CD14-positive monocyte (primary cell): ENCODE measurements at regions not wholly inside any gene's neighbourhood (a gene's known extent, or its start where the extent isn't known, plus 50 kb on each side); places are given as distances from the start of the nearest gene placed in this dataset.

ENCODE experiments used
- DNase-seq, 3 donors: peaks; one replicate each; pipeline ENCODE4 v3.0.0-alpha.2; 2011 to 2022
- H2AFZ ChIP-seq: 2 replicates; pipeline ENCODE4 v1.6.0; 2012; ENCODE audit warnings: mild to moderate bottlenecking, low read depth, low read length, inconsistent platforms; ENCODE audit not compliant: insufficient read depth, poor library complexity, severe bottlenecking
- H3K27ac ChIP-seq, 2 donors: 1 replicate in 1 of 2; 2 replicates in 1 of 2; pipeline ENCODE4 v1.5.1; 2012 to 2013; ENCODE audit warnings: low read length in 2 of 2, control low read depth in 1 of 2, inconsistent platforms in 1 of 2, low read depth in 1 of 2, mild to moderate bottlenecking in 1 of 2
- H3K27me3 ChIP-seq, 2 donors: one replicate each; pipeline versions ENCODE4 v1.6.0 to v1.6.1; 2011 to 2013; ENCODE audit warnings: low read length in 2 of 2; ENCODE audit not compliant: control insufficient read depth in 2 of 2, insufficient read depth in 2 of 2
- H3K36me3 ChIP-seq, 2 donors: replicated peaks in 1 of 2; 1 replicate in 1 of 2; 2 replicates in 1 of 2; pipeline versions ENCODE4 v1.5.1 to v1.6.1; 2012 to 2013; ENCODE audit warnings: low read length in 2 of 2, control low read depth in 1 of 2, inconsistent platforms in 1 of 2, mild to moderate bottlenecking in 1 of 2; ENCODE audit not compliant: insufficient read depth in 2 of 2, control insufficient read depth in 1 of 2
- H3K4me1 ChIP-seq, 2 donors: 1 replicate in 1 of 2; 2 replicates in 1 of 2; pipeline versions ENCODE4 v1.5.1 to v1.6.1; 2012 to 2013; ENCODE audit warnings: low read length in 2 of 2, control low read depth in 1 of 2, inconsistent platforms in 1 of 2, mild to moderate bottlenecking in 1 of 2, moderate library complexity in 1 of 2; ENCODE audit not compliant: insufficient read depth in 2 of 2, control insufficient read depth in 1 of 2
- H3K4me2 ChIP-seq: replicated peaks from 2 replicates; pipeline ENCODE3; 2012; ENCODE audit warnings: low read length, moderate library complexity, mild to moderate bottlenecking; ENCODE audit not compliant: poor library complexity, severe bottlenecking; ENCODE audit errors: extremely low read depth
- H3K4me3 ChIP-seq, 3 experiments: fragments of 200-600 bp in 1 of 3; sonication (generic) in 1 of 3; replicated peaks in 1 of 3; 1 replicate in 2 of 3; 2 replicates in 1 of 3; pipeline ENCODE4 v1.5.1; 2011 to 2013; ENCODE audit warnings: low read length in 3 of 3, mild to moderate bottlenecking in 3 of 3, control low read depth in 2 of 3, low read depth in 2 of 3, inconsistent platforms in 1 of 3, moderate library complexity in 1 of 3
- H3K79me2 ChIP-seq: 2 replicates; pipeline ENCODE4 v1.6.0; 2012; ENCODE audit warnings: mild to moderate bottlenecking, control low read depth, inconsistent platforms, low read length, moderate library complexity; ENCODE audit not compliant: insufficient read depth
- H3K9ac ChIP-seq: 2 replicates; pipeline ENCODE4 v1.6.0; 2017; ENCODE audit warnings: low read length, mild to moderate bottlenecking; ENCODE audit not compliant: insufficient read depth, poor library complexity, severe bottlenecking
- H3K9me3 ChIP-seq, 2 donors: replicated peaks in 1 of 2; 1 replicate in 1 of 2; 2 replicates in 1 of 2; pipeline versions ENCODE4 v1.5.1 to v1.6.1; 2012 to 2013; ENCODE audit warnings: low read length in 2 of 2, control low read depth in 1 of 2; ENCODE audit not compliant: control insufficient read depth in 1 of 2, insufficient read depth in 1 of 2
- H4K20me1 ChIP-seq: 2 replicates; pipeline ENCODE4 v1.6.0; 2012; ENCODE audit warnings: mild to moderate bottlenecking, low read length, control low read depth, moderate library complexity; ENCODE audit not compliant: insufficient read depth
- H3K27ac Mint-ChIP-seq, 7 donors: one replicate each; pipeline ENCODE4 v1.8.0; 2020; ENCODE audit warnings: mild to moderate bottlenecking in 7 of 7, mixed read lengths in 7 of 7, moderate library complexity in 6 of 7, inconsistent platforms in 2 of 7
- H3K27me3 Mint-ChIP-seq, 3 donors: one replicate each; pipeline ENCODE4 v1.8.0; 2021 to 2022; ENCODE audit warnings: low read depth in 3 of 3, mild to moderate bottlenecking in 3 of 3, mixed read lengths in 3 of 3, moderate library complexity in 3 of 3, inconsistent platforms in 1 of 3
- H3K36me3 Mint-ChIP-seq, 2 donors: one replicate each; pipeline ENCODE4 v1.8.0; 2020; ENCODE audit warnings: mixed read lengths in 2 of 2, inconsistent platforms in 1 of 2, mild to moderate bottlenecking in 1 of 2
- H3K4me1 Mint-ChIP-seq: one replicate; pipeline ENCODE4 v1.8.0; 2020; ENCODE audit warnings: mild to moderate bottlenecking, mixed read lengths
- H3K4me3 Mint-ChIP-seq, 2 donors: one replicate each; pipeline ENCODE4 v1.8.0; 2020; ENCODE audit warnings: mild to moderate bottlenecking in 2 of 2, mixed read lengths in 2 of 2, moderate library complexity in 1 of 2
- H3K9me3 Mint-ChIP-seq, 7 donors: one replicate each; pipeline ENCODE4 v1.8.0; 2020 to 2022; ENCODE audit warnings: mixed read lengths in 7 of 7, mild to moderate bottlenecking in 6 of 7, moderate library complexity in 6 of 7, inconsistent platforms in 2 of 7
- CTCF ChIP-seq: fragments of 200-600 bp; IDR thresholded peaks from one replicate; pipeline ENCODE4 v1.8.0; 2022; ENCODE audit warnings: antibody characterized with exemption, mild to moderate bottlenecking
- WGBS: methylation state at CpG from one replicate; pipeline ENCODE4 v1.1.5; 2013; ENCODE audit warnings: missing lambda C conversion rate; ENCODE audit not compliant: insufficient coverage; 5-methylcytosine and 5-hydroxymethylcytosine counted together
- intact Hi-C, 2 donors: fragments of 100-400 bp; cut with micrococcal nuclease; formaldehyde crosslinking; loops; one replicate each; pipeline versions ENCODE4 v1.15.0 to v1.15.1; 2023

DNA sequence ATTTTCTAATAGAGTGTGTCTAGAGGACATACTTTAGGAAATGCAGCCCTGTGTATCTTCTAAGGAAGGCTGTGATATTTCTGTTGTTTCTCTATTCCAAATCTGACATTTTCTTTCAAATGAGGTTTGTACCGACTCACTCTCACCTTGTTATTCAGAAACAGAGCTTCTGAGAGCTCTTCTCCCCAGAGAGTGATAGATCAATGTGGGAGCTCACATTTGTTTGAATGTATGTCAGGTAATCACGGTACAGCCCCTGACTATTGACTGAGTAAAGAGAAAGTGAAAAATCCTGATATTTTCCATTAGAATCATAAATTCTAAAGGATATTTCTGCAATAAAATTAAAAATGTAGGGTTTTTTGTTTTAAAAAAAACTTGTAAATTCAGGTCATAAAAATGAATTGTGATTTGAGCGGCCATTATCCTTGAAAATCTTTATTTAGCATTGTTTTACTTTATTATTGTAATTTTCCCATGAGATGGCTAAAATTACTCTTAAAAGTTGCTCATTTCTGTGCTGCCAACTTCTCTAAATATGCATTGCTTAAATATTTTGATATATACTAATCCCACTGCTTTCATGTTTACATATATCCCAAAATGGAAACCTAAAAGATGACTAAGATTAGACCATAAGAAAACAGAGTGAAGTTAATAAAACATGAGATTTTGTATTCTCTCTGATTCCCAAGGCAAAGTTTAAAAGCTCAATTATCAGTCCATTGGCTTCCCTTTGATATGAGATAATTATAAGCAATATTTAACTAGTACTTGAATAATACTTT lies 1226.8 kb upstream of the CITED2 start:
- H3K4me3 ChIP-seq: no peak overlapping the region
- Mint-ChIP-seq H3K36me3 (no peaks in the 10 kb centered on the region), H3K27me3 (no peaks in the 10 kb centered on the region), H3K27ac (no peak overlapping the region), H3K4me1 (no peaks in the 10 kb centered on the region), H3K4me3 (no peak overlapping the region), H3K9me3 (peaks cover 0 to 3% (median 0%) of the 10 kb centered on the region in 7 donors)
- no peaks in the 10 kb centered on the region for H3K9me3 ChIP-seq
- DNase-seq: no peak
- H3K4me2 ChIP-seq: no peak overlapping the region
- no peaks in the 10 kb centered on the region for H4K20me1 ChIP-seq
- no peak overlapping the region for H3K27ac ChIP-seq
- intact Hi-C loops: no loop called here
- H3K27me3 ChIP-seq: no peaks in the 10 kb centered on the region
- TF ChIP-seq CTCF: no peak
- no peaks in the 10 kb centered on the region for H3K4me1 ChIP-seq
- no peak overlapping the region for H2AFZ ChIP-seq
- no peak overlapping the region for H3K9ac ChIP-seq
- WGBS: no CpG with 5 or more reads among the region's 3 CpGs
- H3K36me3 ChIP-seq: no peaks in the 10 kb centered on the region
- H3K79me2 ChIP-seq: no peaks in the 10 kb centered on the region

DNA sequence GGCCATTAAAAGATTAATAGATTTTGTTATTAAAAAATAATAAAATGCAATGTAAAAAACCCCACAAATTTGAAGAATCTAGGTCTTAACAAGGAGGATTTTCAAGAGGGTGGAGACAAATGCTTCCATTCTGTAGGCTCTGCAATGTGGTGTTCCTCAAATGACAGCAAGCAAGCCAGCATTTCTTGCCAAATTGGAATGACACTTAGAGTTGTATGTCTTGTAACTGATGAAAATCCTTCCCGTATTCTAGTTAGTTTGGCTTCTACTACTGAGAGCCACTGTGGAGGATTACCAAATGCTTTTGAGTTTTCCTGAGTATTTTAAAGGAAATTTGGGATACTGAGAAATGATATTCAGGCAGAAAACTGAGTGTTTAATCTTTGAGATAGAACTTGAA lies 1225.5 kb upstream of the CITED2 start:
- H4K20me1 ChIP-seq: no peaks in the 10 kb centered on the region
- WGBS: no CpG with 5 or more reads among the region's 1 CpG
- Mint-ChIP-seq H3K27ac (no peak overlapping the region), H3K4me3 (no peak overlapping the region), H3K9me3 (peaks cover 0 to 3% (median 0%) of the 10 kb centered on the region in 7 donors), H3K36me3 (no peaks in the 10 kb centered on the region), H3K4me1 (no peaks in the 10 kb centered on the region), H3K27me3 (no peaks in the 10 kb centered on the region)
- no peak overlapping the region for H3K9ac ChIP-seq
- DNase-seq: no peak
- no peaks in the 10 kb centered on the region for H3K27me3 ChIP-seq
- no peak overlapping the region for H3K27ac ChIP-seq
- H3K4me1 ChIP-seq: no peaks in the 10 kb centered on the region
- no peak for TF ChIP-seq CTCF
- H3K36me3 ChIP-seq: no peaks in the 10 kb centered on the region
- no peaks in the 10 kb centered on the region for H3K79me2 ChIP-seq
- no peak overlapping the region for H3K4me3 ChIP-seq
- no peak overlapping the region for H3K4me2 ChIP-seq
- intact Hi-C loops: no loop called here
- no peaks in the 10 kb centered on the region for H3K9me3 ChIP-seq
- H2AFZ ChIP-seq: no peak overlapping the region
